Progenitor cell of endocrine pancreas (in vitro differentiated cells): ENCODE measurements at regions not wholly inside any gene's neighbourhood (a gene's known extent, or its start where the extent isn't known, plus 50 kb on each side); places are given as distances from the start of the nearest gene placed in this dataset.

Experiments
- DNase-seq: peaks from one replicate; pipeline ENCODE4 v3.0.0; 2021; ENCODE audit warnings: low spot score; ENCODE audit not compliant: unreplicated experiment
- H3K27ac Mint-ChIP-seq: 2 replicates; pipeline ENCODE4 v1.8.0; 2021; ENCODE audit warnings: mild to moderate bottlenecking, moderate library complexity, mixed read lengths
- H3K27me3 Mint-ChIP-seq: 2 replicates; pipeline ENCODE4 v1.8.0; 2021; ENCODE audit warnings: mixed read lengths
- H3K36me3 Mint-ChIP-seq: 2 replicates; pipeline ENCODE4 v1.8.0; 2022; ENCODE audit warnings: mixed read lengths; ENCODE audit not compliant: insufficient read depth
- H3K4me1 Mint-ChIP-seq: 2 replicates; pipeline ENCODE4 v1.8.0; 2021; ENCODE audit warnings: low read depth, mixed read lengths
- H3K4me3 Mint-ChIP-seq: 2 replicates; pipeline ENCODE4 v1.8.0; 2021; ENCODE audit warnings: low read depth, mild to moderate bottlenecking, moderate library complexity, mixed read lengths
- H3K9me3 Mint-ChIP-seq: 2 replicates; pipeline ENCODE4 v1.8.0; 2021; ENCODE audit warnings: low read depth, mixed read lengths
- TF ChIP-seq, protein P1 (sequence below): fragments of 200-600 bp; sonication (generic); IDR thresholded peaks from one replicate; pipeline ENCODE4 v1.5.0; 2021; ENCODE audit warnings: antibody characterized with exemption, mild to moderate bottlenecking; ENCODE audit not compliant: unreplicated experiment

DNA sequence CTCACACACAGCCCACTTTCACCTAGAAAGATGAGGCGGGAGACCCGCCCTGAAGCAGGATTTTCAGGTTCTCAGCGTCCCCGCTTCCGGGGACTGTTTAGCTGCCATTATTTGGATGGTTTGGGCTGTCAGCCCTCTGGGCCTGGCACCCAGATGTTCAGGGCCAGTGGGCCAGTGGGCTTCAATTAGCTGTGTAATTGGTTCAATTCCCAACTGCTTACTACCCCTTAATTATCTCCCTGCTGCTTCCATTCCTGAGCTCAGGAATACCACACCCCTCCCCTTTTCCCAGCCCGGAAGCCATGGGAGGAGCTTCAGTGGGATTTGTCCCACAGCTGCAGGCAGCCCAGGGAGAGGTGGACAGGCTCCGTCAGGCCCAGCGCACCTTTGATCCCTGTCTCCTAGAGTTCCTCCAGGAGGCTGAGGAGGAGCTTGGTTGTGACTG lies 114.1 kb upstream of the MYCN start:
- peaks cover 6% of the 10 kb centered on the region for H3K4me1 Mint-ChIP-seq
- H3K36me3 Mint-ChIP-seq = no peaks in the 10 kb centered on the region
- no peaks in the 10 kb centered on the region for H3K9me3 Mint-ChIP-seq
- TF ChIP-seq, protein P1, sequence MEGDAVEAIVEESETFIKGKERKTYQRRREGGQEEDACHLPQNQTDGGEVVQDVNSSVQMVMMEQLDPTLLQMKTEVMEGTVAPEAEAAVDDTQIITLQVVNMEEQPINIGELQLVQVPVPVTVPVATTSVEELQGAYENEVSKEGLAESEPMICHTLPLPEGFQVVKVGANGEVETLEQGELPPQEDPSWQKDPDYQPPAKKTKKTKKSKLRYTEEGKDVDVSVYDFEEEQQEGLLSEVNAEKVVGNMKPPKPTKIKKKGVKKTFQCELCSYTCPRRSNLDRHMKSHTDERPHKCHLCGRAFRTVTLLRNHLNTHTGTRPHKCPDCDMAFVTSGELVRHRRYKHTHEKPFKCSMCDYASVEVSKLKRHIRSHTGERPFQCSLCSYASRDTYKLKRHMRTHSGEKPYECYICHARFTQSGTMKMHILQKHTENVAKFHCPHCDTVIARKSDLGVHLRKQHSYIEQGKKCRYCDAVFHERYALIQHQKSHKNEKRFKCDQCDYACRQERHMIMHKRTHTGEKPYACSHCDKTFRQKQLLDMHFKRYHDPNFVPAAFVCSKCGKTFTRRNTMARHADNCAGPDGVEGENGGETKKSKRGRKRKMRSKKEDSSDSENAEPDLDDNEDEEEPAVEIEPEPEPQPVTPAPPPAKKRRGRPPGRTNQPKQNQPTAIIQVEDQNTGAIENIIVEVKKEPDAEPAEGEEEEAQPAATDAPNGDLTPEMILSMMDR = no peak
- peaks cover 5% of the 10 kb centered on the region for H3K27me3 Mint-ChIP-seq
- H3K4me3 Mint-ChIP-seq = no peak overlapping the region
- H3K27ac Mint-ChIP-seq = no peak overlapping the region
- DNase-seq = no peak

DNA sequence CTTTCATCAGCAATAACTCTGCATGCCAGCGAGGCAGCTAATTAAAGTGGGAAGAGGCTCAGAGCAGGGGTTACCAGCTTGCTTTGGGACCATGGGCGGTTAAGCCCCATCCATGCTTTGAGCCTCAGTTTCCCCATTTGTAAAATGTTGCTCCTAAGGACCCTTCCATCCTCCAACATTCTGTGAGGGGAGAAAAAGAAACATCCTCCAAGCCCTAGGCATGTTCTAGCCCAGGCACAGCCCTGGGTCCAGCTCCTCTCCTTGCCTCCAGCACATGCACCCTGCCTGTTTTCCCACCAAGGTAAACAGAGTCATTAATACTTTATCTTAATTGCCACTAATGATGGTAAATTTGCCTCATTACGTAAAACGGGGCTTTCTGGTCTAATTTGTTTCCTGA lies 113.3 kb upstream of the MYCN start:
- Mint-ChIP-seq H3K36me3 (no peaks in the 10 kb centered on the region), H3K27ac (no peak overlapping the region)
- TF ChIP-seq, protein P1 = no peak

DNA sequence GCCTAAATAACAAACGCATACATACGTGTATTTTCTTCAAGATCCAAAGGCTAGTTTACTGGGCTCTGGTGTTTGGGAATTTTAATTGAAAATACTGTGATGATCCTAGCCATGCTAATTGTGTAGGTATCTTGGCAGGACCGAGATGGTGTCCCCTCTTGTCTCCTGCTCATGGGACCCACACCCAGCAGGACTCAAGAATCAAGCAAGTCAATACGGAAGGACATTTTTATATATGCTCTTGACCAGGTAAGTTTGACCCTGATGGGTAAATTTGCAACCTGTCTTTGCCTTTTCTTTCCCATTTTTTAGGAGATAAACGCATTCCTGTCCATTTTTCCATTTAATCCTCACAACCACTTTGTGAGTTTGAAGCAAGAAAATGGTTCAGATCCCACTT lies 111.8 kb upstream of the MYCN start:
- TF ChIP-seq, protein P1 = no peak
- Mint-ChIP-seq H3K9me3 (no peaks in the 10 kb centered on the region), H3K36me3 (no peaks in the 10 kb centered on the region), H3K4me1 (peaks cover 6% of the 10 kb centered on the region), H3K27me3 (peaks cover 5% of the 10 kb centered on the region), H3K4me3 (no peak overlapping the region), H3K27ac (no peak overlapping the region)
- no peak for DNase-seq

More for the DNA sequence above, 113.3 kb upstream of the MYCN start:
- H3K4me1 Mint-ChIP-seq = peaks cover 6% of the 10 kb centered on the region
- H3K27me3 Mint-ChIP-seq = peaks cover 5% of the 10 kb centered on the region
- DNase-seq = no peak
- H3K4me3 Mint-ChIP-seq = no peak overlapping the region
- no peaks in the 10 kb centered on the region for H3K9me3 Mint-ChIP-seq

DNA sequence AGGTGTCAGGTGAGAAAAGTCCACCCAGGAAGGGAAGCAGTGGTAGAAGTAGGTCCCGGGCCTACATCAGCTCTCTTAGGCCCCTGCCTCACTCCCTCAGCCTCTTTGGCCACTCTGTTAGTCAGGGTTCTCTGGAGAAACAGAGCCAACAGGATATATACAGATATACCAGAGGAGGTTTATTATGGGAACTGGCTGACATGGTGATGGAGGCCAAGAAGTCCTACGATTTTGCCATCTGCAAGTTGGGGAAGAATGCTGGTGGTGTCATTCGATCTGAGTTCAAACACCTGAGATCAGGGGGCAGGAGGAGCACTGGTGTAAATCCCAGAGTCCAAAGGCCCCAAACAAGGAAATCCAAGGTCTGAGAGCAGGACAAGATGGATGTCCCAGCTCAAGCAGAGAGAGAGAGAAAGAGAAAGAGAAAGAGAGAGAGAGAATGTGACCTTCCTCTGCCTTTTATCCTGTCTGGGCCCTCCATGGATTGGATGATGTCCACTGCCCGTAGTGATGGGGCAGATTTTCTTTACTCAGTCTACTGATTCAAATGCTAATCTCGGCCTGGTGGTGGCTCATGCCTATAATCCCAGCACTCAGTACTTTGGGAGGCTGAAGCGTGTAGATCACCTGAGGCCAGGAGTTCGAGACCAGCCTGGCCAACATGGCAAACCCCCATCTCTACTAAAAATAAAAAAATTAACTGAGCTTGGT lies 111.1 kb upstream of the MYCN start:
- peaks cover 5% of the 10 kb centered on the region for H3K27me3 Mint-ChIP-seq
- TF ChIP-seq, protein P1 = no peak
- no peak overlapping the region for H3K27ac Mint-ChIP-seq
- H3K4me3 Mint-ChIP-seq = no peak overlapping the region
- H3K9me3 Mint-ChIP-seq = no peaks in the 10 kb centered on the region
- no peak for DNase-seq
- peaks cover 6% of the 10 kb centered on the region for H3K4me1 Mint-ChIP-seq
- no peaks in the 10 kb centered on the region for H3K36me3 Mint-ChIP-seq

DNA sequence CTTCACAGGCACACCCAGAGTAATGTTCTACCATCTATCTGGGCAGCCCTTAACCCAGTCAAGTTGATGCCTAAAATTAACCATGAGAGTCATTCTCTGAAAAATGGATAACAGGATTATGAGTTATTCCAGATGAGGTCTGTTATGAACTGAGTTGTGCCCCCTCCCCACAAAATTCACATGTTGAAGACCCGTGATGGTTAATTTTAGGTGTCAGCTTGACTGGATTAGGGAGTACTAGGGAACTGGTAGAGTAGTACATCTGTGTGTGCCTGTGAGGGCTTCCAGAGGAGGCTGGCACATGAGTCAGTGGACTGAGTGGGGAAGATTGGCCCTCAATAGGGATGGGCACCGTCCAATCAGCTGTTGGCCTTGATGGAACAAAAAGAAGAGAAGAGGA lies 110.4 kb upstream of the MYCN start:
- Mint-ChIP-seq H3K27ac (no peak overlapping the region), H3K27me3 (peaks cover 5% of the 10 kb centered on the region), H3K4me3 (no peak overlapping the region), H3K9me3 (no peaks in the 10 kb centered on the region), H3K4me1 (peaks cover 6% of the 10 kb centered on the region), H3K36me3 (no peaks in the 10 kb centered on the region)
- no peak for DNase-seq
- TF ChIP-seq, protein P1 = no peak
